GM21367 (cell line): ENCODE measurements at regions not wholly inside any gene's neighbourhood (a gene's known extent, or its start where the extent isn't known, plus 50 kb on each side); places are given as distances from the start of the nearest gene placed in this dataset.

Experiments used
- ATAC-seq: cut with Tn5 transposase; IDR thresholded peaks from one replicate; pipeline ENCODE4 v1.9.1; 2021; ENCODE audit not compliant: unreplicated experiment

DNA sequence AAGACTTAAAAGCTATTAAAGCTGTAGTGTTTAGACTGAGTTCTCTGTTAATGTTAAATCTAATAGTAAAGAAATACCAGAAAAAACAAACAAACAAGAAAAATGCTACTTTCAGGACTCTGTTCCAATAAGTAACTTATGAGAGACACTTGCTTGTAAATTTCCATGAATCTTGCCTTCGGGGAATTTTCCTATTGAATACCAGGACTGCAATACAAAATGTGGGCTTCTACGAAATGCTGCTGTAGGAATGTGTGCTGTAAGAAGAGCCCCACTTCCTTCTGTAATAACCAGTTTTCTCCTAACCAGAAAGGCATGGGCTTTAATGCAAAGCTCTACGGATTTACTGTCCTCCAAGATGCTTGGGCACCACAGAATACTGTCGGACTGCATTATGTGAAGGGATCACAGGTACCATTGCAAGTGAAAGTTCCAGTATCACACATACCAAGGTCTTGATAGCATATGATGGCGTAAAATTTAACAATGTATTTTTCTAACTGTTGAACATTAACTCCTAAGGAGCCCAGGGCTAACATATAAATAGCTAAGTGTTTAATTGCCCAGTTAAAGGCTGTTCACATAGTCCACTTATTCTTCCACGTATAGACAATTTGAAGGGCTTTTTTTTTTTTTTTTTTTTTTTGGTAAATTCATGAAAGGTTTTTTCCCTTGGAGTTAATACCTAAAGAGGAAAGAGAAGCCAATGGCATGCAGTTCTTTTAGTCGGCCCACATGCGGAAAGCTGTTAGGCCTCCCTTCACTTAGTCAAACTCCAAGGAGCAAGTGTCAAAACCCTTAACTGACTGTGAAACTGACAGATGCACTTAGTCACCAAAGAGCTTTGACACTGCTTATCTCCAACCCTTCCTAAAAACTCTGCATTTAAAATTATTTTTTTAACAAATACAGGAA is 564.0 kb upstream of the POU3F3 start:
- ATAC-seq = no peak

DNA sequence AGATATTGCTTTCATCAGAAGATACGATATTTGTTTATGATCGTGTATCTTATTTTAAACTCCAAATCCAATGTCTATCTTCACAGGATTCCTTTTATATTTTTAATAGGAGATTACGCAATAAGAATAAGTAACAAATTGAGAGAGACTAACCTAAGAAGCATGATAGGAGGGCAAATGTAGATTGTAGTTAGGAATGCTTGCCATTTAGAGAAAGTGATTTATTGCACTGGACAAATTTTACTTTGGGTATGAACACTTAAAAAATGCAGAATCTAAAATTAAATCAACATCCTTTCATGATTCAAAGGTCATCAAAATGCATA is 563.4 kb upstream of the POU3F3 start:
- no peak for ATAC-seq

DNA sequence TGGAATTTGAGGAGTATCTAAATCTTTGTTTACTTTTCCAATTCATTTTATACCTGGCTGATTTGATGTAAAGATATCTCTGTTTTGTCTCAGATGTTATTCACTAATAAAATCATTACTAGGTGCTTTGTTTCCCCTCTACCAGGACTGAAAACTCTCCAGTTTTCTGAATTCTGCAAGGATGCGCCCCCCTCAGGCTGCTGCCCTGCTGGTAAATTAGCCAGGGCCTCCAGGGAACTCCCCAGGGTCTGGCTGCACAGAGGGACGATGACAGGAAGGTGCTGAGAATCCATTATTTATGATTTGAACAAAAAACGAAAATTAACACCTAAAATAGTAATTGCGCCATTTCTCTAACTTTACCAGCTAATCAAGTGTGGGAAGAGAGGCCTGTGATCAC is 541.2 kb upstream of the POU3F3 start:
- ATAC-seq = no peak

DNA sequence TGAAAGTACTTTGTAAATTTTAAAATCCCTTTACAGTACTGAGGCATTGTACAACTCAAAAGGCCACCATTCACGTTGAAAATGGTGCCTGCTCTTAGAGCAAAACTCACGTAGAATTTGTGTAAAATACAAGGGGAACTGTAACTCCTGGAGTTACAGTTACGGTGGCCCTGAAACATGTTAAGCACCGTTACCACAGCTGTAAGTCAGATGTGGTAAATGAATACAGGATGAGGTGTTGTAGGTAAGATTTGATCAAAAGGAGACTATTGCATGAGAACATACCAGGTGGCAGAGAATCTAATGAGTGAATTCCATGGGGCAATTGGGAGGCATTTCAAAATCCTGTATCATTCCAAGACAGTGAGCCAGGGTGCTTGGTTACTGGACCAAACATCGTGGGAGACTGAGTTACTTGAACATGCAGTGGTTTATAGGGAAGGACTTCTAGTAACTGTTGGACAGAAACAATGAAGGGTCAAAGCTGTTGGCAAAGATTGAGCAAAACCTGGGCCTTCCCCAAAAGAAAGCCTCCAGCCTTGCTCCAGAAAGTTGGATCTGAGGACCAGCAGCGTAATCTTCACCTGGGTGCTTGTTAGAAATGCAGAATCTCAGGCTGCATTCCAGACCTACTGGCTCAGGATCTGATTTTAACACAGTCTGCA is 535.8 kb upstream of the POU3F3 start:
- ATAC-seq = no peak

DNA sequence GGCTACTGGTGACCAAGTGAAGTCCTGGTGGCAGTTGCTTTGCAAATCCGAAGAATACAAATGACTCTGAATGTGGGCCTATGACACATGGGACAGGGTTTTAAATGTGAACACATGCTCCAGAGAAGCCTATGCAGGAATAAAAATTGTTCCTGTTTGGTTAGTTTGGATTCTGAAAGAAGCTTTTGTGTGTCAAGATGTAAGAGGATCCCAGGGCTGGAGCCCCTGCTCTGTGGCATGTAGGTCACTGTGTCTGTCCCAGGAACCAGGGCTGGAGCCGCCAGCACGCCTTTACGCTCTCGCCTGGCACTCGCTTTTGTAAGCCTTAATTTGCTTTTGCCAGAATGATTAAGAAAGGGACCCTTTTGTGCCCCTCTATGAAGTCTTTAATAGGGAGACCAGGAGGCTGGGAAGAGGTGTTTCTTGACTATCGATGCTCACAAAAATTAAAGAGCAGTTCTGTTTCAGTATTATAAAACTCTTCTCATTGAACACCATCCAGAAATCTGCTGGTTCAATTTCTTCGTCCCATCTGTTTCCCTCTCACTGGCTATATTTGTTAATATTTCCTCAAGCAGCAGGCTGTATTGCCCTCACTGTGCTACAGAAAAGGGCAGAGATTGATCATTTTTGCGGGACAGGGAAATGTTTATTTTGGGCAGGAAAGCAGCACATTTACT is 532.7 kb upstream of the POU3F3 start:
- ATAC-seq = no peak

- no peak for ATAC-seq
Observed at GRCh38 chr2:104321796-104322349, 532.0 kb upstream of the POU3F3 start.

DNA sequence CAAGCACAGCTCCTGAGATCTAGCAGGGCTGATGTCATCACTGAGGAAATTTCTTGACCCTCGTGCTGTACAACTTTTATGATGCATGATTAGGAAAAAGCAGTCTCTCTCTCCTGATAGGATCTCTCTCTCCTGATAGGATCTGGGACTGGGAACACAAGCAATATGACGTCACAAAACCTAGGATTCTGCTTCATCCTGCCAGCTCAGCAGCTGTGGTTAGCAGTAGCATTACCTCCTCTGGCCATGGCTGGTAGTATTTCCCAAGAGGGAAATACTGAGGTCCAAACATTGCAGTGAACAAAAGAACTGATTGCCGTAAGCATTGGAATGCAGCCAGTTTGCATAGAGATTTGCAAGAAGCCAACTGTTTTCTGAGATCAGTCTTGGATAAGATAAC is 521.2 kb upstream of the POU3F3 start:
- ATAC-seq = no peak

DNA sequence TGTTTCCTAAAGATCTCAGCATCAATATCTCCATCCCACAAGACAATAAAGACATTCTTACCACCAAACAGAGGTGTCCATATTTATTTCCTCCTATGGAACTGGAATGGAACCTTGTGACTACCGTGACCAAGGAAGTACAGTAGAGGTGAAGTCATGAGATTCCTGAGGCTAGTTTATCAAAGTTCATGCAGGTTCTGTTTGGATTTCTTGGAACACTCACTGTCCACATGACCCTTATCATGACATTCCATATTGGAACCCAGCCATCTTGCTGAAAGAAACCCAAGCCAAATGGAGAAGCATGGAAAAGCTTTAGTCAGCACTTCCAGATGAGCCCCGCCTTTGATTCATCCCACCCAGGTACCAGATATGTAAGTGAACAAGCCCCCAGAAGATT is 516.0 kb upstream of the POU3F3 start:
- ATAC-seq = no peak

DNA sequence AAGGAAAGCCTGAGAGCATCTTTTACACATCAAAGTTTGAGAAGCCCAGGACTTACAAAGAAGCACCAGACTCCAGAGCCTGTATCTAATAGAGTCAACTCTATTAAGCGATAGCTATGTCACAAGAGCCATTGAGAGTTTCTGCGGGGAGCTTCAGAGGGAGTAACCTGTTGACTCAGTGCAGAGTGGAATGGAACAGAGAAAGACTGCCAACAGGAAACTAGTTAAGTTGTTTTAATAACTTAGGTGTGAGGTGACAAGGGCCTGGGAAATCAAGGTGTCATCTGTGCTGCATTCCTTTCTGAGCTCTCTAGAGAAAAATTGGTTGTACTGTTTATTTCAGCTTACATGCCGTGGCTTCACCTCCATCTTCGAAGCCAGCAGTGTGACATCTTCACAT is 513.8 kb upstream of the POU3F3 start:
- ATAC-seq = no peak

- ATAC-seq = no peak
Observed at GRCh38 chr2:104340879-104341828, 512.8 kb upstream of the POU3F3 start.

GRCh38 chr2:104344306-104344705 is 509.6 kb upstream of the POU3F3 start:
- ATAC-seq = no peak

DNA sequence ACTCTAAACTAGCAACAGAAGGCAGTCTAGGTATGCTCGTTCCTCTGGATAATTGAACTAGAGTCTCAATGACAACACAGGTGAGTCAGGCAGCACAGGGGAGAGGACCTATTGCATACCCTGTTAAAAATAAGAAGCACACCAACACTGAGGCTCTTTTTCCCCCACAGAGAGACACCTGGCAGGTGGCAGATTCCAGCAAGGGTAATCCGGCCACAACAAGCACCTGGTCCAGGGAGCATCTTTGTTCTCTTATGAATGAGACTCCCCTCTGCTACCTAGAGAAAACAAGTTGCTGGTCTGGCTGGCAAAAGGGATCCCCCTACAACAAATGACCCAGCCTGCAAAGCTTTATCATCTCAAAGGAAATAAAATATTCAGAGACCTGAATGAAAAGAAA is 508.9 kb upstream of the POU3F3 start:
- no peak for ATAC-seq

GRCh38 chr2:104358122-104358521 is 495.8 kb upstream of the POU3F3 start:
- ATAC-seq = no peak

GRCh38 chr2:104361414-104361813 is 492.5 kb upstream of the POU3F3 start:
- no peak for ATAC-seq

DNA sequence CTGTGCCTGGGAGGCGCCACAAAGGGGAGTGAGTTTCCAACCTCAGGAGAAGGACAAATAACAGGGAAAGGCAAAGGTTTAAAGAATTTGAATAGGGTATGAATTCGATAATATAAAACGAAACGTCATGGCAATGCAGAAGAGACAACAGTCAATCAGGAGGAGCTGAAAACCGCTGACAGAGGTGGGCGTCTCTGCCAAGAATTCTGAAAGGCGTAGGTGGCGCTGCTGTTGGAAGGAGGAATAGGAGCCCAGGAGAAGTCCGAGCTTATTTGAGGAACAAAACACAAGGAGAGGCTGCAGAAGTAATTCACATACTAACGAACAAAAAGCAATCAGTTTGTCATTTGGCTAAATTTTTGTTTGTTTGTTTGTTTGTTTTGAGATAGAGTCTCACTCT is 485.8 kb upstream of the POU3F3 start:
- ATAC-seq = no peak

DNA sequence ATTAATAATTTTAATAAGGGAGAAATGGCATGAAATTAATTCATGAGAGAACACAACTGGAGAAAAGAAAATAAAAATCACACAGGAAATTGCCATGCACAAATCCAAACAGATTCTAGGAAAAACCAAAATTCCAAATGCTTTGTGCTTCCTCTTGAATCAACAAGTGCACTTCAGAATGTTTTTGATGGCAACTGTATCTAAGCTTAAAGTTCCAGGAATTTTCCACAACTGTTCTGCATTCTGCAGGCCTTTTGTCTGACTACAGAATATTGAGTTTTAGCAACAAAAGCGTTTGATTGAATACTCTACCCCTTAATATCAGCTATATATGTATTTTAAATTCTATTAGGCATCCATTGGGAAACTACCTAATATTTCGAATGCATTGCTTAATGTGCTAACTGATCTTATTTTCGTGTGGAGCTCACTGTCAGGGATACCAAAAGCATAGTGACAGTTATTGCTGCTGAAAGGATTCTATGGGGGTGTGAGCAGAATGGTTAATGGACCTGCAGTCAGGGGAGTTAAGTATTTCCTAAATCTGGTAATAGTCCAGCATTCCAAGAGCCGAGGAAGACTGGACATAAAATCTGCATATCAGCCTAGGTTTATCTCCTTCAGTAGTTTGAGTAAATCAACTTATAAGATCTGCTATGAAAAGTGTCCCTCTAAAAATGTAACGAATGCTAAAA is 482.7 kb upstream of the POU3F3 start:
- ATAC-seq = no peak

- no peak for ATAC-seq
Observed at GRCh38 chr2:104375206-104375605, 478.7 kb upstream of the POU3F3 start.

GRCh38 chr2:104378853-104379374 is 475.0 kb upstream of the POU3F3 start:
- ATAC-seq = peak; percentile 93

- no peak for ATAC-seq
Observed at GRCh38 chr2:104384961-104385360, 469.0 kb upstream of the POU3F3 start.

- ATAC-seq = no peak
Observed at GRCh38 chr2:104385743-104386142, 468.2 kb upstream of the POU3F3 start.
